Retinal pigment epithelial cell (primary cell): ENCODE measurements at regions not wholly inside any gene's neighbourhood (a gene's known extent, or its start where the extent isn't known, plus 50 kb on each side); places are given as distances from the start of the nearest gene placed in this dataset.

Experiments
- DNase-seq: peaks from one replicate; pipeline ENCODE4 v3.0.0-alpha.2; 2010; ENCODE audit warnings: low read depth
- H3K4me3 ChIP-seq: 2 replicates; pipeline ENCODE4 v1.5.1; 2011; ENCODE audit warnings: mild to moderate bottlenecking, low read length, control low read depth, moderate library complexity
- TF ChIP-seq, protein P1 (sequence below): conservative IDR thresholded peaks from 2 replicates; pipeline ENCODE4 v1.5.1; 2011; ENCODE audit warnings: low read depth, low read length, control low read depth, inconsistent platforms

DNA sequence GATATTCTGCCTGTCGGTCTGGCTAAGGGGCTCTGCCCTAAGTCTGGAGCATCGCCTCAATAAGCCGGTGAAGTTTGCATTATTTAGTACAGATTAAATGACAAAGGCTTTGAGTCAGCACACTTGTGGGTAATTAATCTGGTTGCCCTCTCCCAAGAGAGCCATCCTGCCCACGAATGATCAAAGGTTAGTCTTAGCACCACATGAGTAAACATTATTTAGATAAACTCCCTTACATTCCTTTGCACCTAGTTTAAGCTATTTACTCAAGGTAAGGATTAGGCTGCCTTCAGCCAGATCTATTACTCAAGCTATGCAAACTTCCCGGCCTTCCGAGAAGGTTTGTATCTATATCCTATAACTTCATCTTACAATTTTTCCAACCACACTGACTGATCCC is 572.1 kb downstream of the CHSY3 start:
- H3K4me3 ChIP-seq = no peak overlapping the region
- TF ChIP-seq, protein P1, sequence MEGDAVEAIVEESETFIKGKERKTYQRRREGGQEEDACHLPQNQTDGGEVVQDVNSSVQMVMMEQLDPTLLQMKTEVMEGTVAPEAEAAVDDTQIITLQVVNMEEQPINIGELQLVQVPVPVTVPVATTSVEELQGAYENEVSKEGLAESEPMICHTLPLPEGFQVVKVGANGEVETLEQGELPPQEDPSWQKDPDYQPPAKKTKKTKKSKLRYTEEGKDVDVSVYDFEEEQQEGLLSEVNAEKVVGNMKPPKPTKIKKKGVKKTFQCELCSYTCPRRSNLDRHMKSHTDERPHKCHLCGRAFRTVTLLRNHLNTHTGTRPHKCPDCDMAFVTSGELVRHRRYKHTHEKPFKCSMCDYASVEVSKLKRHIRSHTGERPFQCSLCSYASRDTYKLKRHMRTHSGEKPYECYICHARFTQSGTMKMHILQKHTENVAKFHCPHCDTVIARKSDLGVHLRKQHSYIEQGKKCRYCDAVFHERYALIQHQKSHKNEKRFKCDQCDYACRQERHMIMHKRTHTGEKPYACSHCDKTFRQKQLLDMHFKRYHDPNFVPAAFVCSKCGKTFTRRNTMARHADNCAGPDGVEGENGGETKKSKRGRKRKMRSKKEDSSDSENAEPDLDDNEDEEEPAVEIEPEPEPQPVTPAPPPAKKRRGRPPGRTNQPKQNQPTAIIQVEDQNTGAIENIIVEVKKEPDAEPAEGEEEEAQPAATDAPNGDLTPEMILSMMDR = no peak
- no peak for DNase-seq

DNA sequence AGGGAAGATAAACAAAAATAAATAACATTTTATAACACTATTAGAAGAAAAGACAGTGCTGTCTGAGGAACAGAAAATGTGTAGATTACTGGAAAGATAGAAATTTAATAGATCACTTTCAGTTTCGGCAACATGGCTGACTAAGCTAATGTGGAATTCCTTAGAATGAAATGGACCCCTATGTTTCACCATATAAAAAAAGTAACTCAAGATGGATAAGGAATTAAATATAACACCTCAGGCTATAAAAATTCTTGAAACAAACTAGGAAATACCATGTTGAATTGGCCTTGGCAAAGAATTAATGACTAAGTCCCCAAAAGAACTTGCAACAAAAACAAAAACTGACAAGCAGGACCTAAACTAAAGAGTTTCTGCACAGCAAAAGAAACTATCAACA is 558.3 kb downstream of the CHSY3 start:
- DNase-seq = no peak
- TF ChIP-seq, protein P1 = no peak
- H3K4me3 ChIP-seq = no peak overlapping the region

DNA sequence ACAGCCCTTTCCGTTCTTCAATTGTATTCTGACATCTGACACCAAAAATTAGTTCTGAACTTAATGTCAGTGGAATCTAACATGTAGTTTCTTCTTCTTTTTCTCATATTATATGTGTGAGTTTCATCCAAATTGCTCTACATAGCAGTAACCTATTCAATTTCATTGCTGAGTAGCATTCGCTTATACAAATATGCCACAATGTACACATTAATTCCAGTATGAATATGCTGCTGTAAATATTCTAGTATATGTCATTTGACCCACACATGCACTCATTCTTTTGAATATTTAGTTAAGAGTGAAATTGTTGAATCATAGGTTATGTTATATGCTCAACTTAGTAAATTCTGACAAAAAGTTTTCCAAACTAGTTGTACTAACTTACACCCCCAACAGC is 550.9 kb downstream of the CHSY3 start:
- no peak for DNase-seq
- TF ChIP-seq, protein P1 = no peak
- no peak overlapping the region for H3K4me3 ChIP-seq

DNA sequence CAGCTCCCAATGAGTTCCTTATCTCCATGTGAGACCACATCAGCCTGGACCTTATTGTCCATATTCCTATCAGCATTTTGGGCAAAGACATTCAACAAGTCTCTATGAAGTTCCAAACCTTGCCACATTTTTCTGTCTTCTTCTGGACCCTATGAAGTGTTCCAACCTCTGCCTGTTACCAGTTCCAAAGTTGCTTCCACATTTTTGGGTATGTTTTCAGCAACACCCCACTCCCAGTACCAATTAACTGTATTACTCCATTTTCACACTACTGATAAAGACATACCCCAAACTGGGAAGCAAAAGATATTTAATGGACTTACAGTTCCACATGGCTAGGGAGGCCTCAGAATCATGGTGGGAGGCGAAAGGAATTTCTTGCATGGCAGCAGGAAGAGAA is 548.5 kb downstream of the CHSY3 start:
- no peak overlapping the region for H3K4me3 ChIP-seq
- DNase-seq = no peak
- TF ChIP-seq, protein P1 = no peak

DNA sequence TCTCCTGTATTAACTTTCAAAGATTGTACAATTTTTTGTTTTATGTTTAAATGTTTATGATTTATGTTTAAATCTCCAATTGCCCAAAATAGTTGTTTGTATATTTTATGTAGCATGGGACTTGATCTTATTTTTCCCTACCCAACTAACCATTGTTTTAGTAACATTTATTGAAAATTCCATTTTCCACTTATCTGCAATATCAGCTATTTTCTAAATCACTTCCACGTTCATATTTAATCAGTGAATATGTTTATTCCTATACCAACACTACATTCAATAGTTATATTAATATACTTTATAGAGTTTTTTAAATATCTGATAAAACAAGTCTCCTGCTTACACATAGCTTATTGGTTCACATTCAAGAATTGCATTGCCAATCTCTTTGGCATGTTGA is 532.2 kb downstream of the CHSY3 start:
- no peak overlapping the region for H3K4me3 ChIP-seq
- TF ChIP-seq, protein P1 = no peak
- no peak for DNase-seq

DNA sequence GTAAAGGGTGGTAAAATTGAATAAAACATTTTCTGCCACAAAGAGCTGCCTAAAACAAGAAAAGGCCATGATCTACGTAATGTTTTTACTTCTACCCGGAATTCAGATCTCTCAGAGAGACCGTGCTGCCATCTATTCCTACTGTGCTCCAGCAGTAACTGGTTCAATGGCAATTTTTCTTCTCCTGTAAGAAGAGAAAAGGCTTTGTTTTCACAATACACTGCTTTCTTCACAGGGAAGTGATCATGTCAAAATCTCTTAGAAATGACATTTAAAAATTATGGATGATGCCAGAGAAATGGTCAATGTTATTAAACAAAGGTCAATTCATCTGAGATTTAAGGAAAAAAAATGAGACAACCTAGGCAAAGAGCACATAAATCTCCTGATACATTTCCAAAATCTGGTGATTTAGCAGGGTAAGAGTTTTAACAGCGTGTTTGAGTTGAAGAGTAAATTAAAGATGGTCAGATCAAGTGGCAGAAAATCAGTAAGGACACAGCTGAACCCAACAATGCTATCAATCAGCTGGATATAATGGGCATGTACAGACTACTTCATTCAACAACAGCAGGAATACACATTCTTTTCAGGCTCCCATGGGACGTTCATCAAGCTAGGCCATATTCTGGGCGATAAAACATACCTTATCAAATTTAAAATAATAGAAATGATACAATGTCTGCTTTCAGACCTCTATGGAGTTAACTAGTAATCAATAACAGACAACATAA is 523.1 kb downstream of the CHSY3 start:
- TF ChIP-seq, protein P1 = no peak
- no peak for DNase-seq
- no peak overlapping the region for H3K4me3 ChIP-seq

DNA sequence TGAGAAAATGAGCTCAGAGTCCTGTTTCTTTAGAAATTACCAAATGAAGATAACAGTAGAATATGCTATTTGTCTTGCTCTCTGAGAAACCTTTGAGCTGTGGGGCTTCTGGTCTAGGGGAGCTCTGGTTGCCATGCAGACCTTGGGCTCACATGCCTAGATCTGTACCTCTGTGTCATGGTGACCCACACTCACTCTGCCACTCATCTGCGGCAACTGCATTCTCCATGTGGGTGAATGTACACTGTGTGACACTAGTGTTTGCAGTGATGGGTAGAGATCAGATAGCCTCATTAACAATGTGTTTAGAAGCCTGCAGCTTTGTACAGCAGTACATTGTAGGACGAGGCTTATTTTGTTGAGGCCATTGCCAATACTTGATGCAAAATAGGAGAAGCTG is 521.2 kb downstream of the CHSY3 start:
- no peak for DNase-seq
- TF ChIP-seq, protein P1 = no peak
- no peak overlapping the region for H3K4me3 ChIP-seq
